ENCODE measurements at regions not wholly inside any gene's neighbourhood (a gene's known extent, or its start where the extent isn't known, plus 50 kb on each side); places are given as distances from the start of the nearest gene placed in this dataset.
"Not testable (repeated sequence)": the region's sequence is repeated elsewhere in the genome, so short reads cannot be mapped to it uniquely, and the experiment has no call there.

DNA sequence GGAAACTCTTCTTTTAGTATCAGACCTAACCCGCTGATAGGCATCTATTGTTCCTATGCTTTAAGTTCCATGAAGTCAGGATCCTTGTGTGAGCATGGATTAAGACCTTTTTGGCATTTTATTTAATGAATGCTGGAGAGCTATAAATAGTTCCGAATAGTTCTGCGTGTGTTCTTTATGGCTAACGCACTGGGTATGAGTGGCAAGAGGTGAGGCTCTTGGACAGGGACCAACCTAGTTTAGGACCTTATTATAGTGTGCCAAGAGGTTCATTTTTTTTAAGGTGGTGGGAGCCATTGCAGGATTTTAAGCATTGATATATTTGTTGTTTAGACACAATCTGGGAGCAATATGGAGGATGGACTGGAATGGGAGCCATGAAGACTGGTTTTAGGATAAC lies 71.8 kb downstream of the KPNA2 start:
- Histone ChIP-seq H2BK5ac (ENCODE audit: low read depth, low read length, poor library complexity, severe bottlenecking) (no peak overlapping the region), H2BK12ac (ENCODE audit: low read length in 2 of 2) (no peak overlapping the region), H3K27ac (ENCODE audit: low read length, poor library complexity, severe bottlenecking) (no peak overlapping the region), H3K36me3 (ENCODE audit: control insufficient read depth in 1 of 2, insufficient read depth in 2 of 2, low read depth in 1 of 2, low read length in 2 of 2) (peaks cover 3% of the 10 kb centered on the region in 2 experiments), H2AK5ac (ENCODE audit: low read length, severe bottlenecking) (no peak overlapping the region), H2AFZ (ENCODE audit: low read depth, low read length) (no peak overlapping the region), H3K18ac (ENCODE audit: low read depth in 1 of 2, low read length in 2 of 2) (no peak overlapping the region), H3K9me3 (ENCODE audit: control insufficient read depth, low read length) (peaks cover 7% of the 10 kb centered on the region), H4K91ac (ENCODE audit: low read length) (no peak overlapping the region), H3K9ac (ENCODE audit: low read length) (no peak overlapping the region), H3K4ac (ENCODE audit: low read depth in 1 of 2, low read length in 2 of 2) (no peak overlapping the region), H3K14ac (ENCODE audit: low read length in 2 of 2) (no peak overlapping the region), H3K27me3 (ENCODE audit: control insufficient read depth in 1 of 2, insufficient read depth in 1 of 2, low read length in 2 of 2) (no peaks in the 10 kb centered on the region), H4K8ac (ENCODE audit: low read length) (no peak overlapping the region), H3K23ac (ENCODE audit: low read length in 2 of 2) (no peak overlapping the region), H2BK120ac (ENCODE audit: low read depth, low read length) (no peak overlapping the region), H3K4me2 (ENCODE audit: low read length, poor library complexity, severe bottlenecking) (no peak overlapping the region), H2BK15ac (ENCODE audit: low read depth, poor library complexity, severe bottlenecking) (no peak overlapping the region), H3K79me1 (replicated peaks; ENCODE audit: low read length, poor library complexity, severe bottlenecking) (peaks cover 7% of the 10 kb centered on the region), H3K4me1 (ENCODE audit: control insufficient read depth, insufficient read depth, low read depth, low read length) (no peaks in the 10 kb centered on the region), H3K4me3 (ENCODE audit: insufficient read depth in 1 of 2, low read depth in 1 of 2, low read length in 2 of 2) (no peak overlapping the region)
- DNase-seq, result no peak
- 73% methylated on average over 4 of the region's 4 CpGs for WGBS

DNA sequence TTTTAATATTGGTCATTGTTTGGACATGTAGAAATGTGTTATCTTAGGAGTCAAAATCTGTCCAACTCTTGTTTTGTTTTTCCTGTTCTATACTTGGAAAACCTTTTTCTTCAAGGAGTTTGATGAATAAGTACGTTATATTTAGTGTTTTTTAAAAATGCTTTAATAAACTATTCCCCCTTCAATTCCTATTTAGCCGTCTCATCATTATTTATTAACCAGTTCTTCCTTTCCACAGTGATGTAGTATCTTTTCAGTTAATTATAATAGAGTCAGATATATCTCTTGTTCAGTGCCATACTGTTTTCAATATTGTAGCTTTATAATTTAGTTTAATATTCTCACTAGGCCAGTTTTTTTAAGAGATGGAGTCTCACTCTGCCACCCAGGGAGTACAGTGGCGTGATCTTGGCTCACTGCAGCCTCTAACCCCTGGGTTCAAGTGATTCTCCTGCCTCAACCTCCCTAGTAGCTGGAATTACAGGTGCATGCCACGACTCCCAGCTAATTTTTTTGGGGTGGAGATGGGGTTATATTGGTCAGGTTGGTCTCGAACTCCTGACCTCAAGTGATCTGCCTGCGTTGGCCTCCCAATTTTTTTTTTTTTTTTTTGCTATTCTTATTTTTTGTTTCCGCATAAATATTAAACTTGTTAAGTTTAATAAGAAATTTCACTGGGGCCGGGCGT lies 72.9 kb downstream of the KPNA2 start:
- H4K91ac ChIP-seq (ENCODE audit: low read length), result no peak overlapping the region
- no peak overlapping the region for H3K18ac ChIP-seq (ENCODE audit: low read depth in 1 of 2, low read length in 2 of 2)
- no peak overlapping the region for H3K4ac ChIP-seq (ENCODE audit: low read depth in 1 of 2, low read length in 2 of 2)
- no peak overlapping the region for H2BK12ac ChIP-seq (ENCODE audit: low read length in 2 of 2)
- H3K79me1 ChIP-seq (replicated peaks; ENCODE audit: low read length, poor library complexity, severe bottlenecking), result peaks cover 7% of the 10 kb centered on the region
- H2BK120ac ChIP-seq (ENCODE audit: low read depth, low read length), result no peak overlapping the region
- H3K4me3 ChIP-seq (ENCODE audit: insufficient read depth in 1 of 2, low read depth in 1 of 2, low read length in 2 of 2), result no peak overlapping the region
- no peak overlapping the region for H2BK15ac ChIP-seq (ENCODE audit: low read depth, poor library complexity, severe bottlenecking)
- 94% methylated on average over 3 of the region's 9 CpGs for WGBS
- H2AK5ac ChIP-seq (ENCODE audit: low read length, severe bottlenecking), result no peak overlapping the region
- DNase-seq, result no peak
- no peak overlapping the region for H3K9ac ChIP-seq (ENCODE audit: low read length)
- H2AFZ ChIP-seq (ENCODE audit: low read depth, low read length), result no peak overlapping the region
- no peak overlapping the region for H3K27ac ChIP-seq (ENCODE audit: low read length, poor library complexity, severe bottlenecking)
- H3K9me3 ChIP-seq (ENCODE audit: control insufficient read depth, low read length), result peaks cover 7% of the 10 kb centered on the region
- no peak overlapping the region for H2BK5ac ChIP-seq (ENCODE audit: low read depth, low read length, poor library complexity, severe bottlenecking)
- H3K14ac ChIP-seq (ENCODE audit: low read length in 2 of 2), result no peak overlapping the region
- H3K4me1 ChIP-seq (ENCODE audit: control insufficient read depth, insufficient read depth, low read depth, low read length), result no peaks in the 10 kb centered on the region
- peaks cover 3% of the 10 kb centered on the region in 2 experiments for H3K36me3 ChIP-seq (ENCODE audit: control insufficient read depth in 1 of 2, insufficient read depth in 2 of 2, low read depth in 1 of 2, low read length in 2 of 2)
- H4K8ac ChIP-seq (ENCODE audit: low read length), result no peak overlapping the region
- H3K4me2 ChIP-seq (ENCODE audit: low read length, poor library complexity, severe bottlenecking), result no peak overlapping the region
- no peaks in the 10 kb centered on the region for H3K27me3 ChIP-seq (ENCODE audit: control insufficient read depth in 1 of 2, insufficient read depth in 1 of 2, low read length in 2 of 2)
- no peak overlapping the region for H3K23ac ChIP-seq (ENCODE audit: low read length in 2 of 2)

DNA sequence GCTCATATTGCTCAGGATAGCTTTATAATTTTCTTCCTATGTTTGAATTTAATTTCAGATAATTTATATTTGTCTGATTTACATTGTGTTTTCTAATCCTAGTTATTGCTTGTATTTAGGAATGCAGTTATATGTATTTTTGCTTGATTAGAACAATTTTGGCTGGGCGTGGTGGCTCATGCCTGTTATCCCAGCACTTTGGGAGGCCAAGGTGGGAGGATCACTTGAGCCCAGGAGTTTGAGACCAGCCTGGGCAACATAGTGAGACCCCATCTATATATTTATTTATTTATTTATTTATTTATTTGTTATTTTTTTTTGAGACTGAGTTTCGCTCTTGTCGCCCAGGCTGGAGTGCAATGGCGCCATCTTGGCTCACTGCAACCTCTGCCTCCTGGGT lies 73.9 kb downstream of the KPNA2 start:
- not testable (repeated sequence) for H3K23ac ChIP-seq (ENCODE audit: low read length in 2 of 2); H3K4me3 ChIP-seq (ENCODE audit: insufficient read depth in 1 of 2, low read depth in 1 of 2, low read length in 2 of 2); H3K9ac ChIP-seq (ENCODE audit: low read length); H3K9me3 ChIP-seq (ENCODE audit: control insufficient read depth, low read length); H3K4ac ChIP-seq (ENCODE audit: low read depth in 1 of 2, low read length in 2 of 2); H3K36me3 ChIP-seq (ENCODE audit: control insufficient read depth in 1 of 2, insufficient read depth in 2 of 2, low read depth in 1 of 2, low read length in 2 of 2); H3K4me2 ChIP-seq (ENCODE audit: low read length, poor library complexity, severe bottlenecking); H3K27ac ChIP-seq (ENCODE audit: low read length, poor library complexity, severe bottlenecking); H2AFZ ChIP-seq (ENCODE audit: low read depth, low read length); H2BK12ac ChIP-seq (ENCODE audit: low read length in 2 of 2); H3K27me3 ChIP-seq (ENCODE audit: control insufficient read depth in 1 of 2, insufficient read depth in 1 of 2, low read length in 2 of 2); H4K8ac ChIP-seq (ENCODE audit: low read length); H3K18ac ChIP-seq (ENCODE audit: low read depth in 1 of 2, low read length in 2 of 2); H3K14ac ChIP-seq (ENCODE audit: low read length in 2 of 2); H4K91ac ChIP-seq (ENCODE audit: low read length); H2BK15ac ChIP-seq (ENCODE audit: low read depth, poor library complexity, severe bottlenecking); DNase-seq; H2BK120ac ChIP-seq (ENCODE audit: low read depth, low read length); H2AK5ac ChIP-seq (ENCODE audit: low read length, severe bottlenecking); H2BK5ac ChIP-seq (ENCODE audit: low read depth, low read length, poor library complexity, severe bottlenecking); H3K4me1 ChIP-seq (ENCODE audit: control insufficient read depth, insufficient read depth, low read depth, low read length)
- peaks cover 13% of the 10 kb centered on the region for H3K79me1 ChIP-seq (replicated peaks; ENCODE audit: low read length, poor library complexity, severe bottlenecking)
- 98% methylated on average over 4 of the region's 4 CpGs for WGBS

DNA sequence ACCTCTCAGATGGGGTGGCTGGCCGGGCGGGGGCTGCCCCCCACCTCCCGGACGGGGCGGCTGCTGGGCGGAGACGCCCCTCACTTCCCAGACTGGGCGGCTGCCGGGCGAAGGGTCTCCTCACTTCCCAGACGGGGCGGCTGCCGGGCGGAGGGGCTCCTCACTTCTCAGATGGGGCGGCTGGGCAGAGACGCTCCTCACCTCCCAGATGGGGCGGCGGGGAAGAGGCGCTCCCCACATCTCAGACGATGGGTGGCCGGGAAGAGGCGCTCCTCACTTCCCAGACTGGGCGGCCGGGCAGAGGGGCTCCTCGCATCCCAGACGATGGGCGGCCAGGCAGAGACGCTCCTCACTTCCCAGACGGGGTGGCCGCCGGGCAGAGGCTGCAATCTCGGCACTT lies 80.7 kb downstream of the KPNA2 start:
- not testable (repeated sequence) for H2AK5ac ChIP-seq (ENCODE audit: low read length, severe bottlenecking); H2BK5ac ChIP-seq (ENCODE audit: low read depth, low read length, poor library complexity, severe bottlenecking); H3K4me2 ChIP-seq (ENCODE audit: low read length, poor library complexity, severe bottlenecking); H3K4ac ChIP-seq (ENCODE audit: low read depth in 1 of 2, low read length in 2 of 2); H3K23ac ChIP-seq (ENCODE audit: low read length in 2 of 2); H2BK12ac ChIP-seq (ENCODE audit: low read length in 2 of 2); H4K91ac ChIP-seq (ENCODE audit: low read length); H3K14ac ChIP-seq (ENCODE audit: low read length in 2 of 2); H3K18ac ChIP-seq (ENCODE audit: low read depth in 1 of 2, low read length in 2 of 2); H4K8ac ChIP-seq (ENCODE audit: low read length); H3K4me3 ChIP-seq (ENCODE audit: insufficient read depth in 1 of 2, low read depth in 1 of 2, low read length in 2 of 2); H3K4me1 ChIP-seq (ENCODE audit: control insufficient read depth, insufficient read depth, low read depth, low read length); H3K79me1 ChIP-seq (replicated peaks; ENCODE audit: low read length, poor library complexity, severe bottlenecking); H3K9ac ChIP-seq (ENCODE audit: low read length); H2BK120ac ChIP-seq (ENCODE audit: low read depth, low read length); DNase-seq; H3K27ac ChIP-seq (ENCODE audit: low read length, poor library complexity, severe bottlenecking); H3K27me3 ChIP-seq (ENCODE audit: control insufficient read depth in 1 of 2, insufficient read depth in 1 of 2, low read length in 2 of 2); H2BK15ac ChIP-seq (ENCODE audit: low read depth, poor library complexity, severe bottlenecking); H2AFZ ChIP-seq (ENCODE audit: low read depth, low read length); H3K9me3 ChIP-seq (ENCODE audit: control insufficient read depth, low read length)
- 97% methylated on average over 26 of the region's 32 CpGs for WGBS
- H3K36me3 ChIP-seq (ENCODE audit: control insufficient read depth in 1 of 2, insufficient read depth in 2 of 2, low read depth in 1 of 2, low read length in 2 of 2), result peaks cover 13 to 26% of the 10 kb centered on the region in 2 experiments

Data from mesenchymal stem cell (in vitro differentiated cells and primary cell).